ENCODE measurements at regions not wholly inside any gene's neighbourhood (a gene's known extent, or its start where the extent isn't known, plus 50 kb on each side); places are given as distances from the start of the nearest gene placed in this dataset.
"Not testable (repeated sequence)": the region's sequence is repeated elsewhere in the genome, so short reads cannot be mapped to it uniquely, and the experiment has no call there.

DNA sequence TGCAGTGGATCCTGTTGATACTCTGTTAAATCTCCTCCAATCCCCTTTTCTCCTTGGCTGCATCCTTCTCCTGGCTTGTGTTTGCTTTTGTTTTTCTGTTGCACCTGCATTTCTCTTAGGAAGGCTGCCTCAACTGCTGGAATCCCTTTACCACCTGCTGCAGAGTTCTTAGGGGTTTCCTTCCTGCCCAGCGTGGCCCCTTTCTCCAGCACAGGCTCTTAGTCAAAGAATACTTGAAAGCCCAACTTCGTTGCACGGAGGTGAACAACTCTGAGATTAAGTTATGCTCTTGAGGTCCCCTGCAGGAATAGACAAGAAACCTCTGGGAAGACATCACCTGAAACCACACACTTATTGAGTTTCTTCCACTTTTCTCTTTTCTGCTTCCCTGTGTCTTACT lies 121.6 kb upstream of the GRM7 start:
- no peak for DNase-seq

GRCh38 chr3:6743067-6743720 lies 117.7 kb upstream of the GRM7 start:
- DNase-seq: no peak

DNA sequence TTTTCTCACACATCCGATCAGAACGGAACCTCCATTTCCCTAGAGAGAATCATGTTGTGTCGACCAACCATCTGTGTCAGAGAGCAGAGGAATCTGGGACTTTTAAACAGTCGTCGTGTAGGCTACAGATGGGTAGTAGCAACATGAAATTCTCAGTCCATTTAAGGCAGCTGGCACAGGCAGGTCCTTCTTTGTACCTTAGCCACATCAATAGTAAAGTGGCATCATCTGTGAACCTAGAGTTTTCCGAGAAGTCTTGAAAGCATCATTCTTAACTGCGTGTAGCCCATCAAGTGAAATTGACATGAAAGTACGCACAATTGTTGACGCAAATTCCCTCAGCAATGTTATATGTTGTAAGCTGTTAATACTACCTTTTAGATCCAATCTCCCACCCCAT lies 114.5 kb upstream of the GRM7 start:
- no peak for DNase-seq

DNA sequence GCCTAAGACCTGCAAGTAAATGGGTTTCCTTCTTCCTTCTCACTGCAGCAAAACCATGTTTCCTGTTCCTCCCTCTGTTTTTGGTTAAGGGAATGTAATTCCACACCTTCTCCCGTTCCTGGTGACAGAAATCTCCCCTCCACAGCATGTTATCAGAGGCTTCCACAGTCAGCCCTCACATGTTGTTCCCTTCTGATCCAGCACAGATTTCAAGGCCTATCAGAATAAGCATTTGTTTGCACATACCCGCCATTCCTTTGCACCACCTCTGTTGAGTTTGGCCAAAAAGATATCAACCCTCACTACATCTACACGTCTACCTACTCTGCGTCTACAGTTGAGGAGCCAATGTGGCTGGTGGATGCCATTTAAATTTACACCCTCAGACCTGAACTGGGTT lies 113.9 kb upstream of the GRM7 start:
- no peak for DNase-seq

DNA sequence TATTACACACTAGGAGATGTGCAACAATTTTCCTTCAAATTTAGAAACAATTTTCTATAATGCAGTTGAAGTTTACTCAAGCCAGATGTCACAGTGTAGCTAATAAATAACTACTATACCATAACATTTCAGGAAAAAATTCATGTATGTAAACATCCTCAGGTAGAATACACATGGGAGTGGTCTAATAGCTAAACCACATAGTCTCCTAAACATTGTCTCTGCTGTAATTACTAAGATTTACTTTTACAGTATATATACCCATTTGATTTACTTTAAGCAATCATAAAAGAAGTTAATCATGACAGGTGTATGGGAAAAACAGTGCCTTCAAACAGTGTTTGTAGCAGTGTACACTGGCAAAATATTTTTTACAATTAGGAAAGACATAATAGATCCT lies 110.1 kb upstream of the GRM7 start:
- no peak for DNase-seq

DNA sequence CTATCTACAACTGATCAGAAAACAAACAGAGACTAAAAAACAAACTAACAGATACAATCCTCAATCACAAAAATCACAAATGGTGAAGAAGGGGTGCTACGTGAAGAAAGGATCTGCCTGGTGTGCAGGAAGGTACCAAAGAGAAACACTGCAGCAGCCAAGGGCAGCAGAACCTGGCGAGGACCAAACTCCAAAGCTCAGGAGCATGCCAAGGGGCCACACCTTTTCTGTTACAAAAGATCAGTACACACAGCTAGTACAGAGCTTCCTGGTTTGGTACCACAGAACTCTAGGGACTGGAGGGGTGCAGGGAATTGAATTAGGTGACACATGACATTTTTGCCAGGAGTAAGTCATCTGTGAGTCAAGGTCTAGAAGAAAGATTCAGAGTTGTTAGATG lies 107.4 kb upstream of the GRM7 start:
- DNase-seq: no peak

- not testable (repeated sequence) for DNase-seq
Measured at GRCh38 chr3:6769532-6770396, 91.2 kb upstream of the GRM7 start.

GRCh38 chr3:6770397-6770690 lies 90.6 kb upstream of the GRM7 start:
- no peak for DNase-seq

GRCh38 chr3:6771171-6771570 lies 89.7 kb upstream of the GRM7 start:
- no peak for DNase-seq

DNA sequence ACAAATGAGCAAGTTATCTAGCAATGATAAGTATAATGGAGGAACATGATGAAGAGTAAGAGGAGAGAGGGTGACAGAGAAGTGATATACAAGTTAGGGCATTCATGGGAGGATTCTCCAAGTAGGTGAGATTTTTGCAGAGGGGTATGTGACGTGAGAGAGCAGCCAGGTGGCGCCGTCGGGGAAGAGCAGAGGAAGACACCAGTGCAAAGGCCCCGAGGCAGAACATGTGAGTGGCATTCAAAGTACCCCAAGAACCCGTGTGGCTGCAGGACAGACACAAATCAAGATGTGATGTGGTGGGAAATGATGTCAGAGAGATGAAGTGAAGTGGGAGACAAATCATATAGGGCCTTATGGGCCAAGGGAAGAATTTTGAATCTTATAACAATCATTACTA lies 81.8 kb upstream of the GRM7 start:
- DNase-seq: no peak

DNA sequence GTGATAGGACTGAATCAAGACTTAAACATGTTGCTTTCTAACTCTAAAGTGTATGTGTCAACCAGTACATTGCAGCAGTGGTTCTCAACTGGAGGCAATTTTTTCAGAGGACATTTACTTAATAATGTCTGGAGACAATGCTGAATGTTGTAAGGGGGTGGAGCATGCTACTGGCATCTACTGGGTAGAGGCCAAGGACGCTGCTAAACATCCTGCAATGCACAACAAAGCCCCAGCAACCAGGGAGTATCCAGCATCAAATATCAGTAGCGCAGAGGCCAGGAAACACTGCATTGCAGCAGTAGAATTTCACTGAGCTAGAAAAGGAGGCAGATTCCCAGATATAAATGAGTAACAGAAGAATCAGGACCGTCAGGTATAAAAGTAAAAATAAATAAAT lies 79.8 kb upstream of the GRM7 start:
- DNase-seq: no peak

GRCh38 chr3:6785726-6786125 lies 75.2 kb upstream of the GRM7 start:
- DNase-seq: no peak

DNA sequence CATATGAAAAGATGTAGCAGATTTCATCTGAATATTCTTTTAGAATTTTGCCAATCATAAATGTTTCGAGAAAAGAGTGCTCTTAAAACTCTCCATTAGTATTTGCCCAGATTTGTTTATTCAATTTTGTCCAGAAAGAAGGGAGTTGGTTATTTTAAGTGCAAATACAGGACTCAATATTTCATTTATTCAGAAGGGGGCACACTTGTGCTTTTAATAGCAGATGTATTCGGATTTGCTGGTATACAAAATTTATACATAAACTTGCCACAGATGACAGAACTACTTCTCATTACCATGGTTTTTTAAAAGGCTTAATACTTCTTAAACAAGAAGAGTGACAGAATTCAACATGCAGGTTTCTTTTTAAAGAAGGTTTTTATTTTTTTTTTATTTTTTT lies 69.8 kb upstream of the GRM7 start:
- no peak for DNase-seq

GRCh38 chr3:6799264-6799915 lies 61.5 kb upstream of the GRM7 start:
- DNase-seq: peak; percentile 31 to 45

- DNase-seq: no peak
Measured at GRCh38 chr3:6803619-6804018, 57.3 kb upstream of the GRM7 start.

- DNase-seq: no peak
Measured at GRCh38 chr3:6805236-6805635, 55.7 kb upstream of the GRM7 start.

GRCh38 chr3:6806991-6807390 lies 53.9 kb upstream of the GRM7 start:
- no peak for DNase-seq

DNA sequence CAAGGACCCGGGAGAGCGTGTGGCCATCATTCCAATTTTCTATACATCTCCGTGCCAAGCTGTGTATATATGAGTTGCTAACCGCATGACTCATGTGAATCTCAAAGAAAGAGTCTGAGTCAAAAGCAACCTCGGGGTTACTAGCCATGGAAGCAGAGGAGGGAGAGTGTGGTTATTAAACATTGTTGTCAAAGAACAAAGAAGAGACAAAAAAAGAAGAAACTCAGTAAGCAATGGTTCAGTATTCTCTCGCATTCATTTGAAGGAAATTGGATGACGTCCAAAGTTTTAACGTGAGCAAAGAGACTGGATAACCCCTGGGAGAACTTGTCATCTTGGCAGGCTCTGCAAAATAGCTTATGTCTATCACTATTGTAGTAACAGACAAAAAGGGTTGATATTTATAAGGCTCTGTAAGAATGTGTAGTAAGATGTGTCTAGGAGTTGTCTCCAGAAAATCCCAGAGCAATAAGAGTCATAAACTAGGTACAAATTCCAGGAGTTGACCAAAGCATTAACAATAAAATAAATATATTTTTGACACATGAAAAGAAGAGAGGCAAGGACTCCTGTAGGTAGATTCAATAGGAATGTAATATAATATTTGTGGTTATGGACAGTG lies 52.8 kb upstream of the GRM7 start:
- no peak for DNase-seq

DNA sequence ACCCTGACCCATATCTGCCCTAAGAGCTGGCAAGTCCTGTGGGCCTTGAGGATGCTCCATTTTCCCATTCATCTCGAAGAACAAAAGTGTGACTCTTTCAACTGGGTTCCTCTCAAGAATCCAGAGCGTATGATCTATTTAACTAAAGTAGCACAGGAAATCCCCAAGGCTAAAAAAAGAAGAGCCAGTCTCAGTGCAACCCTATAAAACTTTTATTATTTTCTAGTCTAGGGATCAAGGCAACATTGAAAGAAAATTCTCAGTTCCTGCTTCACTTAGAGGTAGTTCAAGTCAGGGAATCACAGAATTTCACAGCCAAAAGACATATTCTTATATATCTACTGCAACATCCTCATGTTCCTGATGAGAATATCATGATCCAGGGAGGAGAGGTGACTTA lies 51.6 kb upstream of the GRM7 start:
- no peak for DNase-seq

Measured in activated CD4-positive, alpha-beta T cell treated with anti-CD3 and anti-CD28 coated beads, Interleukin-2, amount 50 U/mL, for 48 hours (primary cell).